H1 (cell line): ENCODE measurements at regions not wholly inside any gene's neighbourhood (a gene's known extent, or its start where the extent isn't known, plus 50 kb on each side); places are given as distances from the start of the nearest gene placed in this dataset.

Experiments
- CTCF ChIA-PET: fragments of 300-600 bp; sonication (Branson Sonifier 250); formaldehyde crosslinking; loops from one replicate; lab custom pipeline; 2021; ENCODE audit not compliant: partially characterized antibody; lab: Charles Lee
- POLR2A ChIA-PET: fragments of 300-600 bp; sonication (Branson Sonifier 250); formaldehyde crosslinking; loops from one replicate; lab custom pipeline; 2021; ENCODE audit warnings: inconsistent platforms; ENCODE audit not compliant: partially characterized antibody; lab: Charles Lee
- DNase-seq, 2 experiments: peaks; one replicate each; pipeline versions ENCODE4 v3.0.0 to v3.0.0-alpha.2; 2010 to 2022; ENCODE audit warnings: low spot score in 2 of 2, low read depth in 1 of 2, mixed read lengths in 1 of 2
- FAIRE-seq: peaks from 2 replicates; lab custom pipeline; 2011; peaks lifted over from hg19 to GRCh38; lab: Jason Lieb, UNC
- H2AFZ ChIP-seq: 2 replicates; pipeline ENCODE4 v1.8.1; 2012; ENCODE audit warnings: low read length, inconsistent platforms
- H2AK5ac ChIP-seq: 2 replicates; pipeline ENCODE4 v1.6.1; 2013; ENCODE audit warnings: low read depth, low read length
- H2BK120ac ChIP-seq: replicated peaks from 2 replicates; pipeline ENCODE3; 2013; ENCODE audit warnings: low read depth, low read length, inconsistent platforms
- H2BK12ac ChIP-seq: 2 replicates; pipeline ENCODE4 v1.6.1; 2013; ENCODE audit warnings: low read depth, low read length
- H2BK15ac ChIP-seq: 2 replicates; pipeline ENCODE4 v1.6.1; 2013; ENCODE audit warnings: low read length
- H2BK20ac ChIP-seq: 2 replicates; pipeline ENCODE4 v1.6.1; 2013; ENCODE audit warnings: low read length
- H2BK5ac ChIP-seq: 2 replicates; pipeline ENCODE4 v1.6.1; 2013; ENCODE audit warnings: low read depth, low read length
- H3K14ac ChIP-seq: 2 replicates; pipeline ENCODE4 v1.6.1; 2013; ENCODE audit warnings: inconsistent platforms; ENCODE audit not compliant: insufficient read length
- H3K18ac ChIP-seq: 2 replicates; pipeline ENCODE4 v1.6.1; 2013; ENCODE audit warnings: low read length; ENCODE audit errors: extremely low read depth
- H3K23ac ChIP-seq: 2 replicates; pipeline ENCODE4 v1.6.1; 2013; ENCODE audit warnings: inconsistent platforms; ENCODE audit not compliant: insufficient read length
- H3K23me2 ChIP-seq: 2 replicates; pipeline ENCODE4 v1.6.1; 2013; ENCODE audit warnings: low read depth, low read length
- H3K27ac ChIP-seq: 2 replicates; pipeline ENCODE4 v1.6.1; 2011; ENCODE audit warnings: low read depth, low read length, inconsistent platforms
- H3K27me3 ChIP-seq, 4 experiments: replicated peaks in 1 of 4; 1 replicate in 1 of 4; 2 replicates in 3 of 4; pipeline versions ENCODE4 v1.6.1 to v1.8.1; 2011 to 2013; ENCODE audit warnings: low read length in 3 of 4, mild to moderate bottlenecking in 3 of 4, inconsistent platforms in 2 of 4, mixed read lengths in 2 of 4, moderate library complexity in 1 of 4; ENCODE audit not compliant: control insufficient read depth in 3 of 4, insufficient read depth in 3 of 4; ENCODE audit errors: extremely low read depth in 1 of 4
- H3K36me3 ChIP-seq, 4 experiments: 2 replicates each; pipeline versions ENCODE4 v1.6.1 to v1.8.1; 2011 to 2013; ENCODE audit warnings: mild to moderate bottlenecking in 4 of 4, low read length in 3 of 4, moderate library complexity in 2 of 4, control low read depth in 1 of 4, inconsistent platforms in 1 of 4; ENCODE audit not compliant: insufficient read depth in 4 of 4, control insufficient read depth in 2 of 4
- H3K4ac ChIP-seq: replicated peaks from 2 replicates; pipeline ENCODE3; 2013; ENCODE audit warnings: low read length, low read depth, mixed read lengths, inconsistent platforms; ENCODE audit not compliant: insufficient read length
- H3K4me1 ChIP-seq, 4 experiments: replicated peaks in 1 of 4; 1 replicate in 1 of 4; 2 replicates in 3 of 4; pipeline versions ENCODE4 v1.6.1 to v1.8.1; 2011 to 2013; ENCODE audit warnings: low read length in 3 of 4, inconsistent platforms in 2 of 4, mixed read lengths in 1 of 4; ENCODE audit not compliant: insufficient read depth in 4 of 4, control insufficient read depth in 3 of 4
- H3K4me2 ChIP-seq, 2 experiments: 2 replicates each; pipeline versions ENCODE4 v1.6.1 to v1.8.1; 2011 to 2013; ENCODE audit warnings: low read depth in 2 of 2, low read length in 2 of 2, control low read depth in 1 of 2, inconsistent platforms in 1 of 2, mild to moderate bottlenecking in 1 of 2; ENCODE audit not compliant: insufficient read depth in 1 of 2
- H3K4me3 ChIP-seq, 4 experiments: fragments of 200-600, 300-600 bp in 1 of 4; sonication (generic), shearing (Covaris generic), sonication (Bioruptor Twin) in 1 of 4; 2 replicates each; pipeline versions ENCODE4 v1.5.1 to v1.8.1; 2011 to 2016; ENCODE audit warnings: low read length in 4 of 4, low read depth in 3 of 4, control low read depth in 2 of 4, inconsistent platforms in 2 of 4, mild to moderate bottlenecking in 2 of 4, mixed read lengths in 1 of 4, moderate library complexity in 1 of 4; ENCODE audit not compliant: insufficient read depth in 2 of 4; ENCODE audit errors: extremely low read depth in 1 of 4
- H3K56ac ChIP-seq: replicated peaks from 2 replicates; pipeline ENCODE3; 2013; ENCODE audit warnings: low read depth, mild to moderate bottlenecking, mixed read lengths, low read length, inconsistent platforms; ENCODE audit not compliant: insufficient read length
- H3K79me1 ChIP-seq: 2 replicates; pipeline ENCODE4 v1.6.1; 2013; ENCODE audit warnings: low read depth, low read length, control low read depth
- H3K79me2 ChIP-seq, 2 experiments: 2 replicates each; pipeline versions ENCODE4 v1.6.1 to v1.8.1; 2012 to 2013; ENCODE audit warnings: low read length in 2 of 2, mild to moderate bottlenecking in 2 of 2, inconsistent platforms in 1 of 2; ENCODE audit not compliant: insufficient read depth in 2 of 2, control insufficient read depth in 1 of 2
- H3K9ac ChIP-seq, 4 experiments: replicated peaks in 1 of 4; 1 replicate in 1 of 4; 2 replicates in 3 of 4; pipeline versions ENCODE4 v1.6.1 to v1.8.1; 2011 to 2013; ENCODE audit warnings: low read depth in 3 of 4, low read length in 3 of 4, control low read depth in 2 of 4, mild to moderate bottlenecking in 2 of 4, moderate library complexity in 2 of 4, inconsistent platforms in 1 of 4; ENCODE audit errors: extremely low read depth in 1 of 4
- H3K9me3 ChIP-seq, 2 experiments: 2 replicates each; pipeline versions ENCODE4 v1.6.1 to v1.8.1; 2012 to 2013; ENCODE audit warnings: mild to moderate bottlenecking in 2 of 2, moderate library complexity in 2 of 2, control low read depth in 1 of 2, inconsistent platforms in 1 of 2, low read depth in 1 of 2, low read length in 1 of 2, mixed read lengths in 1 of 2; ENCODE audit not compliant: insufficient read depth in 2 of 2
- H4K20me1 ChIP-seq, 2 experiments: replicated peaks in 1 of 2; 2 replicates each; pipeline versions ENCODE3 to v1.8.1; 2011 to 2013; ENCODE audit warnings: inconsistent platforms in 2 of 2, low read length in 2 of 2, mild to moderate bottlenecking in 1 of 2; ENCODE audit not compliant: insufficient read depth in 2 of 2, control insufficient read depth in 1 of 2
- H4K5ac ChIP-seq: 2 replicates; pipeline ENCODE4 v1.6.1; 2013; ENCODE audit warnings: low read length, low read depth, mixed read lengths, inconsistent platforms; ENCODE audit not compliant: insufficient read length
- H4K8ac ChIP-seq: 2 replicates; pipeline ENCODE4 v1.8.0; 2013; ENCODE audit warnings: mild to moderate bottlenecking, moderate library complexity, low read length, inconsistent platforms; ENCODE audit not compliant: insufficient read depth; ENCODE audit errors: extremely low read depth
- H4K91ac ChIP-seq: replicated peaks from 2 replicates; pipeline ENCODE3; 2013; ENCODE audit warnings: low read length, mixed read lengths, inconsistent platforms; ENCODE audit not compliant: insufficient read length
- GABPA ChIP-seq: IDR thresholded peaks from 2 replicates; pipeline ENCODE4 v1.6.1; 2011; ENCODE audit warnings: mild to moderate bottlenecking, low read length, moderate library complexity, borderline replicate concordance; ENCODE audit not compliant: insufficient read depth
- WGBS, 2 experiments: shearing (Covaris generic) in 1 of 2; methylation state at CpG; one replicate each; pipeline versions ENCODE4 v1.1.6 to v1.1.7; 2013 to 2015; ENCODE audit warnings: low lambda C conversion rate in 2 of 2, mixed read lengths in 2 of 2, inconsistent platforms in 1 of 2, low coverage in 1 of 2, missing lambda C conversion rate in 1 of 2; ENCODE audit not compliant: insufficient replicate concordance in 2 of 2, insufficient coverage in 1 of 2, insufficient read length in 1 of 2; ENCODE audit errors: extremely low coverage in 1 of 2, missing lambda C conversion rate in 1 of 2; 5-methylcytosine and 5-hydroxymethylcytosine counted together

DNA sequence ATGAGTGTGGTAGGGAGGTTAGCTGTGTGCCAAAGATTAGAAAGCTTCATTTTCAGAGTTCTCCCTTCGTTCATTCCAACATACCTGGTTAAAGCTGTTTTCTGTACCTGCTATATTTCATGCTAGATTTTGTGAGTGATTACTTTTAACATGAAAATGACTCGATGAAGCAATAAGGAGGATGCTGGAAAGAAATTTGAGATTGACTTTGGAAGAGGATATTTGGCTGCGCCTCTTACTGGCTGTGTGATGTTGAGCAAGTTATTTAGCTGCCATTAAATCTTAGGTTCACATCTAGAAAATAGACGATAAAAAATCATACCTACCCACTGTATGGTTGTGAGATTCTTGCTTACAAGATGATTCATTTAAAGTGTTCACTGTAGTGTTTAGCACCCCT is 288.7 kb downstream of the ZIC4 start:
- Histone ChIP-seq H3K23ac (no peak overlapping the region), H2BK12ac (no peak overlapping the region), H3K27ac (no peak overlapping the region), H3K4me2 (no peak overlapping the region), H3K56ac (no peak overlapping the region), H3K23me2 (no peaks in the 10 kb centered on the region), H4K8ac (no peak overlapping the region), H3K18ac (no peak overlapping the region), H3K14ac (no peak overlapping the region), H3K4ac (no peak overlapping the region), H2AFZ (no peak overlapping the region), H3K79me1 (no peaks in the 10 kb centered on the region), H4K5ac (no peak overlapping the region), H3K79me2 (no peaks in the 10 kb centered on the region), H2BK15ac (no peak overlapping the region), H3K9ac (no peak overlapping the region), H3K27me3 (no peaks in the 10 kb centered on the region), H2BK5ac (no peak overlapping the region), H2AK5ac (no peak overlapping the region), H4K91ac (no peak overlapping the region), H2BK120ac (no peak overlapping the region), H2BK20ac (no peak overlapping the region), H3K9me3 (no peaks in the 10 kb centered on the region), H3K4me3 (no peak overlapping the region), H4K20me1 (no peaks in the 10 kb centered on the region), H3K36me3 (no peaks in the 10 kb centered on the region), H3K4me1 (no peaks in the 10 kb centered on the region)
- DNase-seq (no peak), FAIRE-seq (no peak)
- no peak for TF ChIP-seq GABPA
- ChIA-PET POLR2A (no interaction called here), CTCF (interaction anchor here (1.0 to 1.9 kb wide), 7 partner anchors 19 to 518 kb away, joined by 3 to 8 read pairs (median 3); no protein-coding TSS in a partner anchor)
- WGBS, 2 experiments: 74% methylated on average over 4 of the region's 4 CpGs; no CpG with 5 or more reads in 1 of the 2 experiments
